ENCODE measurements at regions not wholly inside any gene's neighbourhood (a gene's known extent, or its start where the extent isn't known, plus 50 kb on each side); places are given as distances from the start of the nearest gene placed in this dataset.

DNA sequence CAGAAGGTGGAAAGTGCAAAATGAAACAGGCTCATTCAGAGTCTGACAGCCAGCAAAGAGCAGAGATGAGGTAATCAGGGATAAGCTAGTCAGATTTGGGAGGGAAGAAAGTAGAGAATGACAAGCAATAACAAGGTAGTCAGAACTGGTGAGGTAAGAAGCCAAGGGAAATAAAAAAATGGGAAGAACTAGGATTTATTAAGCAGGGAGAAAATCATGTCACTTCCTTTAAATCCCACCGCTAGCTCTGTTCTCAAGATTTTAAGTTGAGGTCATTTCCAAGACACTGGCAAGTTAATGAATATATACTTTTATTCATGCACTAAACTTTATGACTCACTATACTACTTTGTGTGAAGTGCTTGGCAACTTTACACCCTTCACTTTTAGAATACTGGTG is 1106.8 kb downstream of the IGSF11 start:
- no peak for DNase-seq

DNA sequence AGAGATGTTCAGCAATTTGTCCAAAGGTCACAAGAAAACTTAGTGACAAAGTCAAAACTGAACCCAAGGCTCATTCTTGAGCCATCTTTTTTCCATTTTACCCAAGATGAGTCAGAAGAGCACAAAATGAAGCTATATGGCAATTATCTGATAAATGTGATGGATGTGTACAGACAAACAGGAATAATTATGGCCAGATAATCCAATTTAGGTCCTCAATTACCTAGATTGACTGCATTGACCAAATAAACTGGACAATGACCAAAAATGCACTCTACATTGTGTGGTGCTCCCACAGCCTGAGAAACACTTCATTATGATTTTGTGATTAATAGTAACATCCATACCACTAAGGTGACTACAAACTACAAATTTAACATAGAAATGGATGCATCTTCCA is 1105.8 kb downstream of the IGSF11 start:
- DNase-seq = no peak

DNA sequence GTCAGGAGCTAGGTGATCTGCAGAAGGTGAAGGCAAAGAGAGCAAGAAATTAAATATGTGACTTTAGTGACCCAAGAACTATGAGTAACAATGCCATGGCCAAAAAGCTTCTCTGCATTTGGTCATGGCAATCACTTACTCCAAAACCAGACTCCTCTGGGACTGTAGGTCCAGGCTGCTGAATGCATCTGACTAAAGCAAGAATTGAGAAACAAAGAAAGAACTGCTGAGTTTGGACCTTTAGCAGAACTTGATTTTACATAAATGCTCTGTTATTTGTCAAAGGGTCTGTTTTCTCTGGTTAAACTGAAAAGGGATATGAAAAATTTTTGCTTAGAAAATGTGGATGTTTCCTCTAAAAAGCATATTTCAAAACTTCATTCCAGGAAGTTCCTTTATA is 1102.2 kb downstream of the IGSF11 start:
- no peak for DNase-seq

DNA sequence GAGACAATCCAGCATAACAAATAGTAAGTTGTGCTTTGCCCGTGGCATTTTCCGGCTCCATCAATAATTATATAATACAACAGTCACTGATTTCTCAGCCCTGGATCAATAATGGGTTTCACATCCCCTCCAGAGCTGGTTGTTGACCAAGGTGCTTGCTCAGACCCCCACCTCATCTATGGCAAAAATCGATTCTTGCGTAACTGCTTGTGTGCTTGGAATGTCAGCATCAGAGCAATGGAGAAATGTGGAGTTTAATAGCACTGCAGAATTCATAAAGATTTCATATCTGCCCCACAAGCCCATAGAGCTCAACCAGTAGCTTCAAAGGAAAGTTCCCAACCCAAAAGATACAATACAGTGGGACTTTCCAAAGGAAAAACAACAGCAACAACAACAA is 1098.5 kb downstream of the IGSF11 start:
- DNase-seq = no peak

DNA sequence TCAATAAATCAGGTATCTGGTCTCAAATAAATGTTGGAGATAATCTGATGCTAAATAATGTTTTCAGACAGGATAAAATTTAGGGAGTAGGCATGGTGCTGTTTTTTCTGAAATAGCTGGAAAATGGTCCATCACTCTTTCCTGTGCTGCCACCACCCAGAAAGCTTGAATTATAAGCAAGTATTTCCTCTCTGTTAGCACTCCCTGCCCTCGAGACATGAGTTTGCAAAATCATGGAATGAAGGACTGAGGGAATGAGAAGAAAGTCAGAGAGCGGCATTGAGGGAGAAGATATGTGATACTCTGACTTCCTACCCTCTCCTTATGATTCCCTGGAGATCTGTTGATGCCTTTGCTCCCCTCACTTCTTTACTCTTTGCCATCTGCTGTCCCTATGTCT is 1095.7 kb downstream of the IGSF11 start:
- DNase-seq = no peak

DNA sequence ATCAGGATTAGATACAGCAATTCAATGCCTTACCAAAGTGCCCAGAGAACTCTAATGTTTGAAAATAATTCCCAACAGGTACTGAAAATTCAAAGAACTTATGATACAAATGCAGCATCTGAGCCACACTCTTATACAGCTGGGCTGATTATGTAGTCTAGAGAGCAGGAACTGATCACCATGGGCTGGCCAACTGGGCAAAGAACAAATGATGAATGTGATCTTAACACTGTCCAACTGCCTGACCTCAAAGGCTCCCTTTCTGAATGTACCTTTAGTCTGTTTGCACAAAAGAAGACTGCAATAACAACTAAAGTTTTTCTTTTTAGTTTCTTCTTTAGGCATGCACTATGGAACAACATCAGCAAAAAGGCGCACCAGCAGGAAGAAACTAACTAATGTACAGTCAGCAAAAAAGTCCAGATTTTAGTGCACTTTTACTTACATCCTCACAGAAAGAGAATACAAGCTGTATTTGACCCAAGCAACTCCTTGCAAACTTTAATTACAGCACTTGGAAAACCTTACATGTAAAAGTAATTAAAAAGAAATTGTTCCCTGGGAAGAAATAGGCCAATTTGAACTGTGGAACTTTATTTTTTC is 1095.1 kb downstream of the IGSF11 start:
- DNase-seq = no peak

DNA sequence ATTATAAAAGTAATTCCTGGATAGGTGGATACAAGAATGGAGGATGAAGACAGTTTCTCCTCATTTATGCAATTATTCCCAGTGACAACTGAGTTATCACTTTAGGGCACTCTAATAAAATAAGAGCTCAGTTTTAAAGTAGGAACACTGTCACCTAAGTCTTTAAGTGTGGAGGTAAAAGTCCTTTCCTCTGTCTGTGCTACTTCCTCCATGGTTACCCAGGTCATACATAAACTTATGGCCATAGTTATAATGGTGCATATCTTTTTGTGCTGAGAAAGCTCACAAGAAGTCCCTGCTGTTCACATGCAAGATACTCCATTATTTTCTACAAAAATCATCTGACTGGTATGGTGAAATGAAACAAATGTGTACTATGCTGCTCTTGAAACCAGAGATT is 1093.6 kb downstream of the IGSF11 start:
- DNase-seq = no peak

DNA sequence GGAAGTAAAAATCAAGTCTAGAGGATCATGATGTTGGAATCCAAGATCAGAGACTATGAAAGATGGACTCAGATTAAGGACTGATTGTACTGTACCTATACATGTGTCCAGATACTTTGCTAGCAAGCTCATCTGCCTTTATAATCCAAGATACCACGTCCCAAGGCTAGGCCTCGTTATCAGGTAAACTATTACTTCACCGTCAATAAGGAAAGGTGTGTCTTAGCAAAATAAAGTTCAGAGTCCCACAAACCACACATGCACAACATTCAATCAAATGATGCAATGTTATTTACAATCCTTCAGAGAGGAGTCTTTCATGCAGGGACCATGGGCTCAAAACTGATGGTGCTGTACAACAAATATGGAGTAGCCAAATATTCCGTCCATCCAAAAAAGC is 1092.9 kb downstream of the IGSF11 start:
- DNase-seq = no peak

DNA sequence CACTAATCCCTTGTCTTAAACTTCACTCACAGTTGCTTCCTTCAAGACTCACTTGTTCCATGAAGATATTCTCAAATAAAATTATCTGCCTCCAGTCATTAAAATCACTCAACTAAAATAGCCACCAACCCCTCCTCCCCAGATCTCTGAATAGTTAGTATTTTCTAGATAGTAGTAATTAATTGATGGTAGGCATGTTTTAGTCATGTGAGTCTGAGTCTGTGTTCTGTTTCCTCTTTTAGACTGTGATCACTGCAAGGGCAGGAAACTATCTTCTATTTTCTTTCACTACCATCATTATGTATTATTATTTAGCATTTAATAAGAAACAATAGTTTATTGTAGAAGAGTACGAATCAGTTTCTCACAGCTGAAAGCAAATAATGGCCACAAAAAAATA is 1080.5 kb downstream of the IGSF11 start:
- no peak for DNase-seq

DNA sequence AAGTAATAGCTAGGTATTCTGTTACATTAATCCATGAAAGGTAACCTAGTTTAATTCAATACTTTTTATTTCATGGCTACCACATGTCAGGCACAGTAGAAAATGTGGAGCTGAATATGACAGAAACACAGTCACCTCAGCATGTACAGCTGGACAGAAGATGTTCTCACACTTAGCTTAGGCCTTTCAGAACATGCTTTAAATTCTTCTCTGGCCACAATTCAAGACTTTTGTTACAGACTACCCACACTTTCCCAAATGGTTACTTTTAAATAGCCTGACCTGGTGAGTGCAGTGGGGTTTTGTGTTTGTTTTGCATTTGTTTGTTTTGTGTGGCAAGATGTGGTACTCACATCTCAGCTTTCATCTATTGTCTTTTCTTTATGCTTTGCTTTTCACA is 1079.5 kb downstream of the IGSF11 start:
- peak; percentile 8 to 10 for DNase-seq

DNA sequence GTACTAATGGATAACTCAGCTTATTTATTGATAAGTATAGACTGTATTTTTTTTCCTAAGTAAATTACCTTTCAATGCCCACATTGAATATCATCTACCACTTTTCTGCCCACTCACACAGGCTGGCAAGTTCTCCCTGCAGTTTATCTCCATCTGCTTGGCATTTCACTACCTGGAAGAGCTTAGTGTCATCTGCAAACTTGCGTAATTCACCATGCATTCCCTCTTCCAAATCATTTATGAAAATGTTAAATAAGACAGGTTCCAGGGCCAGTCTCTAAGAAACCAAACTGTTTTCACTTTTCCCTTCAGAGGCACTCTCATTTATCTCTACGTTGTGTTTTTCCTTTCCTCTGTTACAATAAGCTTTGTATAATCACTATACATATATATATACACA is 1076.6 kb downstream of the IGSF11 start:
- DNase-seq = no peak

DNA sequence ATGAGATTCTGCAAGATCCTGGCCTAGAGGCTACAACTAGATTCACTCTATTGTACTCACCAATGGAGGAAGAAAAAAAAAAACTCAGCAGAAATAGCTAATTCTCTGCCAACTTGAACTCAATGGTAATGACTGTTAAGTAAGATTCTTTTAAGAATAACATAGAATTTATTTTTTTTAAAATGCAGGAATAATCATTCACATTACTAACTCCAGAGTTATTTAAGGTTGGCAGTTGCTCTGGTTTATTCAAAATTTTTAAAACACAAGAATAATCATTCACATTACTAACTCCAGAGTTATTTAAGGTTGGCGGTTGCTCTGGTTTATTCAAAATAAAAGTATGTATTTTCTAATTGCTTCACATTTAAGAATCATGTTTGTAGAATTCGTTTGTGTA is 1071.9 kb downstream of the IGSF11 start:
- DNase-seq = no peak

DNA sequence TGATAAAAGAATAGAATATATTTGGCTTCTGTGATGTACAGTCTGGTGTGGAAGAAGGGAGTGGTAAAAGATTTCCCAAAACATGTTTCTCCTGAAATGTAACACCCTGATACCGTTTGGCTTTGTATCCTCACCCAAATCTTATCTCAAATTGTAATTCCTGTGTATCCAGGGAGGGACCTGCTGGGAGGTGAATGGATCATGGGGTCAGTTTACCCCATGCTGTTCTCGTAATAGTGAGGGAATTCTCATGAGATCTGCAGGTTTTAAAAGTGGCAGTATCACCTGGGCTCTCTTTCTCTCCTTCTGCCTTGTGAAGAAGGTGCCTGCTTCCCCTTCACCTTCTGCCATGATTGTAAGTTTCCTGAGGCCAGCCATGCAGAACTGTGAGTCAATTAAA is 1070.8 kb downstream of the IGSF11 start:
- DNase-seq = no peak

DNA sequence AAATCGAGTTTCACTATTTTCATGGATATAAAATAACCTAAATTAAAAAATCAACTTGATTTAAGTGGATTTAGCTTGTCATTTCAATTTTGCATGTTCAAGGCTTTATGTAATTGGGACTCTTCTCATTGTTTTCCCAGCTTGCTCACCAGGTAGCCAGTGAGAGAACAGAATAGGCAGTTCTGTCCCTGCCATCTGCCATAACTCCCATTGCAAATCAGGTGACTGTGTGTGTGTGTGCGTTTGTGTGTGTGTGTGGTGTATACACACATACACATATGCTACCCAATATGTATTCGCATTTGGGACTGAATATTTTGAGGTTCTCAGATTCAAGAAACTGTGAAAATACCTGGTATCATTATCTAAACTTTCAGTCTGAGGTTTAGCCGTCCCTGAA is 1069.8 kb downstream of the IGSF11 start:
- DNase-seq = no peak

DNA sequence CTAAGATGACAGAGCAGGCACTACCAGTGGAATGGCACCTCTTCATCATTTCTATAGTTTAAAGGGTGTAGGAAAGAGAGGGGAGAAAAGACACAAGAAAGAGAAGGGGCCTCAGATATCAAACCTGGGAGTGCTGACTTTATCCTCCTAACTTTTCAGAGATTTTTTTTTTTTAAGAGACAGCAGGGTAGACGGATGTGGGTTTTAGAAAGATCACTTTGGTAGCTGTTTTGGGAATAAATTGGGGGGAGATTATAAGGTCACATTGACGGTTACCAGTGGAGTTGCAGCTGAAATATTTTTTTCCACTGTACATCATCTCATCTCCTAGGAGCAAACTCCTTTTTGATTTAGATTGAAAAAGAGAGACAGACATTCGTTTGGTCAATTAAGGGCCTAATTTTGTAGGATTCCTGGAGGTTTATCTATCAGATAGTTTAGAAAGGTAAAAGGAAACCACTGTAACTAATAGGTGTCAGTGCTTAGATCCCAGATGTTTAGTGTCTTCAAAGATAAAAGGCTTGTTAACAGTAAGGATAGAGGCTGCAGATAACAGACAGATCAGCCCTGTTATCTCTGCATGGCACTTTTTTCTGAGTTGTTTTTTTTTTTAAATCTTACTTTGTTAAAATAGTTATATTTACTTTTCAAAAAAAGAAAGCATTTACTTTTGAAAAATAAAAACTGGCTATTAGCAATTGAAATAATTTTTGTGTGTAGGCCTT is 1057.0 kb downstream of the IGSF11 start:
- no peak for DNase-seq

DNA sequence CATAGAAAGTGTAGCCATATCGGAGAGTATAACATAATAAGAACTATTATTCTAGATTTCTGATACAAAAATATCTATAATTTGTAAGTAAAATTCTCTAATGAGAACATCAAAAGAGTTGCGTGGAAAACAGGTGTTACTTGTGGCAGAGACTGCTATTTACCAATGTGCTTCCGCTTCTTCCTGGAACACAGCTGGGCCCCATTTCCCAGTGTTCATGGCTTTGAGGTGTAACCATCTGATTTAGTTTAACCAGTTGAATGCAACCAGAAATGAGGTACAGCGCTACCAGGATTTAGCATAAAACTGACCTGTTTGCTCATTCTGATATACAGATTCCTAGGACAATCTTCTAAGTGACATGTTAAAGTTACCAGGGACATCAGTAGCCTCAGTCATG is 1055.2 kb downstream of the IGSF11 start:
- no peak for DNase-seq

DNA sequence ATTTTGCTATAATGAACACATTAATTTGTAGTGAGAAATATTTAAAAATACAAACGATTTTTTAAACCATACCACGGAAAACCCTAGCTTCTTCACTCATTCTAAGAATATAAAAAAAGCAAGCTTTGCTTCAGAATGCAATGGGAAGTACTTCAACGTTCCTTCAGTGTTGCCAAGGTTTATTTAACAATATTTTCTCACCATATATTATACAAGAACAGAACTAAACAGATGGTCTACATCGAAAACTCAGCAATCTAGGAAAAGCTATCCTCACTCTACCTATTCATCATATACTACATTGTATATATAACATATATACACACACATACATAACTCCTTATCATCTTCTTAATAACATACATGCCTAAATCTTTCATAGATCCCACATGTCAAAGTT is 1047.4 kb downstream of the IGSF11 start:
- DNase-seq = no peak

DNA sequence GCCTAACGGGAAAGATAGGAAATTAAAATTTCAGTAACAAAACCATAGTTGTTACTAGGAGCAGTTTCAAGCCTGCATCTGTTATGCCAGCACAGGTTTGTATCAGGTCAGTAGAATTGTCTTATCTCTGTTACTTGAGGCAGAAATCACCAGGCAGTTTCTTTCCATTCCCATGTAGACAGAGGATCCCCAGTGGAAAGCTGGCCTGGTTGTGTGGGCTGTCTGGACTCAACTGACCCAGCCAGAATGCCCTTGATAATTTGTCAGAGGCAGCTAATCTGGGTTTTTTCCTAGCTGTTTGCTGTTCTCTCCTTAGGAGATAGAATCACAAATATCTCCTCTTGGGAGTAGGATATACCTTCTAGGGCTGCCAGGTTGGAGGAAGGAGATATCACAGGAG is 1044.7 kb downstream of the IGSF11 start:
- no peak for DNase-seq

DNA sequence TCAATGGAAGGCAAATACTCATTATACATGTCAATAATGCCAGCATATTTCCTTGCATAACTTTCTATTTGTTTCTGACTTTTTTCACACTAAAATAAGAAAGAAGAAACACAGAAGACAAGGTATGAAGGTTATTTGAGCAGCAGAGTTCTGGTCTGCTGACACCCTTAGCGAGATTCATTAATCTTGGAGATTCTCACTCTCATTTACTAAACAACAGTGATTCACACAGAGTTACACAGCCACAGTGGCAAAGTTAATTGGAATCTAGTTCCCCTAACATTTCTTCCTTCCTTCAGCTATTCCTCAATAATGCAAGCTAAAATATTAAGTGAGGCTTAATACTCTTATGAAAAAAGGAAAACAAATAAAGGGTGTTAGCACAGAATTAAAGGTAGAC is 1044.0 kb downstream of the IGSF11 start:
- no peak for DNase-seq

DNA sequence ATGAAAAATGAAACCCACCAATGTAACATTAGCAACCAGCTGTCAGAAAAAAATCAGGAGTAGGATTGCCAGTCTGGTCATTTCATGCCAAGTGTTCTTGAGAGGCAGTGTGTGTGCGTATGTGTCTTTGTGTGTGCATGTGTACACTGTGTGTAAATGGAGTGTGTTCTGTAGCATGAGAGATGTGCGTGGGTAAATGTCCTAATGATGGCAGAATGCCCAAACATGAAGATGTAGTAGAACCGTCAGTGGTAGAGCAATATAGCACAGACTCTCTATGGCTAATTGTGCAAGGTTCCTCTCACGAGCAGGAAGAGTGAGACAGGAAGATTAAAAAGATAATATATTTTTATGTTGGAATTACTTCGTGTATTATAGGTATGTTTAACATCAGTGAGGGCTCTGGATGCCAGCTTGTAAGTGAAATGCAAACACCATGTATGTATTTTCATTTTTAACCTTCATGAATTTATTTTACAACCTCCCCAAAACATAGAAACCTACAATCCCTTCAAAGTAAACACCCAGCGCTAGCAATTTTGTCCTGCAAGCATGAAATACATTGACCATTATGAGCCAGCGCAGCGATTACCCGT is 1038.7 kb downstream of the IGSF11 start:
- peak; percentile 17 to 22 for DNase-seq

DNA sequence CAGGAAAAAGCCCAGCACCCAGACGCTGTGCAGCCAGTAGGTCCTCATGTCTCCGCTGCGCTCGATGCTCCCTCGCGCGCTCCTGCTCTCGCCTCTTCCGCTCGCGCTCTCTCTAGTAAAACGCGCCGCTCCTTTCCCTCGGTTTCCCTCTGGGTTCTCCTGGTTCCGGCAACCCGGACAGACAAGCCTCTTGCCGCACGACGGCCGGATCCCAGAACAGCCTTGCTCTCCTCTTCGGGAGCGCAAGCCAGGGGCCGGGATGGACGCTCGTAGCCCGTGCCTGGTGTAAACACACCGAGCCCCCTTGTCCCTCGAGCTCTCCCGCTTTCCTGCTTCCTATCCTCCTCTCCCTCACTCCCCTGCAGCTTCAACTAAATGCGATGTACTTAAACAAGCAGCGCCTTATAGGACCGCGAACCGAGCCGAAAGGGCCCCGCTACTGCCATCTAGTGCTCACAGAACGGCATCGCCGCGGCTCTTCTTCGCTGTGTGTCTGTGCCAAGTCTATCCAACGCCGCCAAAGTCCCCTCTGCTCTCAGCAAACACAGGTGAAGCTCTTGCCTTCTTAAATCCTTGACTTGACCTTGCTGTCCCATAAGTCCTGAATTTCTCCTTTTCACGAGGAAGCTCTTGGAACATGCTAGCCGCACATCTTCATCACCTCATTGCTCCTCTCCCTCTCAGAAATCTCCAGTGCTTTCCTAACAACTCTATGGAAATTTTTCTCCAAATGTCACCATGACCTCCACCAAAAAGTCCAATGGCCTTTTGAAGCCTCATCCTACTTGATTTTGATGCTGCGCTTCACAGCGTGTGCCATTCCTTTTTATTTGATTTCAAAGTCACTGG is 1037.2 kb downstream of the IGSF11 start:
- DNase-seq = peak; percentile 81 to 89

DNA sequence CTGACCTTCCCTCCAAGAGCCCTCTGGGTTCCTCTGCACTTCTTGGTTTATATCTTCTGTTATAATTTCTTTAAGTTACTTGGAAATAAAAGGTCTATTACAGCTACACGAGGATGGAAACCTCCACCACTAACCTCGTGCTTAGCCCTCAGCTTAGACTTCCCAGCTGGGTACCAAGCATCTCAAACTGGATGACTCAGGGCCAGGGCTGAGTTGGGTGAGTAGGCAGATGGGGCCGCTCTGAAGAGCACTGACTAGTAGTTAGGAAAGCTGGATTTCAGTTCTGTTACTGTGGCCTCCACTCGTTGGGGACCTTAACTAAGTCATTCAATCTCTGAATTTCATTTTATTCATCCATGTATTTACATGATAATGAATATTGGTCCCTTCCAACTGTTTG is 1036.6 kb downstream of the IGSF11 start:
- DNase-seq = peak; percentile 3 to 19

DNA sequence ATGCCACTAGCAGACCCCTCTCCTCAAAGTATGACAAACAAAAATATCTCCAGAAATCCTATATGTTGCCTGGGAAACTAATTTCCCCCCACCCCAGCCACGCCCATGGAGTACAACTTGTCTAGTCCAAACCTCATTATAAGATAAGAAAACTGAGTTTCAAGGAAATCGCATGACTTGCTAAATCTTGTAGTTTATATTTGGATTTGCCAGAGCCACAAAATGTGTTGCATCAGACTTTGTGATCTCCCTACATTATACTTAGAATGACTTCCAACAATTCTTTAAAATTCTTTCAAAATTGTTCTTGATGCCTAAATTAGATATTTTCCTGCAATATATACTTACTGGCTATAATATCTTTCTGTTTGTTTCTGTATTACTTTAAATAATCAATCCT is 1034.4 kb downstream of the IGSF11 start:
- DNase-seq = no peak

DNA sequence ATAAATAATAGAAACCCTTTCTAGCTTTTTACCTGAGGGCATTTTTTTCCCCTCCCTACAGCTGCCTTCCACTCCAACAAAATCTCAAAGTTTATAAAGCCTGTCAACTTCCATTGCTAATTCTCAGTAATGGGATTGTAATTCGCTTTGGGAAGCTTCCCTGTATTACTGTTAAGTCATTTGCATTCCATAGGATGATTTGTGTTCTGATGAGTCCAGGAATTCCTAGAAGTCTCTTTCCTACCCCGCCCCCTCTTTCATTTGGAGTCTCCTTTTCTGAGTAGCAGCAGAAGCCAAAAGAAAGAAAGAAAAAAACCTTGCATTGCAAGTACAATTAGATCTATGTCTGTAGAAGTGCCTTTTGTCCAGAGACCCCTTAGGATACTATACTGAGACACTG is 1033.3 kb downstream of the IGSF11 start:
- DNase-seq = no peak
